NCI-H524 treated with DMSO at 0.1 percent for 48 hours (cell line): ENCODE measurements at regions not wholly inside any gene's neighbourhood (a gene's known extent, or its start where the extent isn't known, plus 50 kb on each side); places are given as distances from the start of the nearest gene placed in this dataset.
"Not testable (repeated sequence)": the region's sequence is repeated elsewhere in the genome, so short reads cannot be mapped to it uniquely, and the experiment has no call there.

Experiments used
- DNase-seq: peaks from one replicate; lab custom pipeline; 2025; lab: John Stamatoyannopoulos, UW

GRCh38 chr13:53281677-53282076, 253.1 kb downstream of the OLFM4 start:
- no peak for DNase-seq

- no peak for DNase-seq
Measured at GRCh38 chr13:53285896-53286430, 257.4 kb downstream of the OLFM4 start.

- no peak for DNase-seq
Measured at GRCh38 chr13:53298396-53298795, 269.8 kb downstream of the OLFM4 start.

DNA sequence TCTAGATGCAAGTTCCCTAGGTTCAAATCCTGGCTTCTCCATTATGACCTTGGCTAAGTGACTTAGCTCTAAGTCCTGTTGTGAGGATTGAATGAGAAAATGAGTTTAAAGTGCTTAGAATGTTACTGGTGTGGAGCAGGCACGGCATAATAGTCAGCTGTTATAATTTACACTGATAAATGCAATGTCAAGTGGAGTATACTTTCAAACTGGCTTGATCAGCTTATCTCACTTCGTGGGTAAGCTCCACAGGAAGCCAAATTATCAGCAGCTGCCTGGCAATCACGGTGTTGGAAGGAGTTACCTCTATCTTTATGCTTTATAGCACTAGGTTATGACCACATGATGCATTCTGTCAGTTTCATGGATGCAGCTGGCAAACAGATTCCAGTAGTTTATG, 272.8 kb downstream of the OLFM4 start:
- DNase-seq, result no peak

- not testable (repeated sequence) for DNase-seq
Measured at GRCh38 chr13:53305419-53305818, 276.8 kb downstream of the OLFM4 start.

DNA sequence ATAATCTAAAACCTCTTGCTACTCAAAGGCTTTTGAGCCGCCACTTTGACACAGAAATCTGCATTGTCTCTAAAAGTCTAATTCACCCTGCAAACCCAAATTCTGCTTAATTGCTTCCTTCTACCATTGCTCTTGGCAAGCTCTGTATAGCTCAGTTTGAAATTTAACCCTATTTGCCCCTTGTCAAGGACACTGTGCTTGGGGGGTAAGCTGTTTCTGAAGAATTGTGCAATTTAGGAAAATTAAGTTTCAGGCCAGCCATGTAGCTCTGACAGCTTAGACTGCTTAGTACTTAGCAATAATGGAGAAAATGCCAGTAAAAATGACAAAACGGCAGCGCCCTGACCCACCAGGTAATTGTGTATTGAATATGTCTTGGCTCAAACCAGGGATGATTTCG, 282.2 kb downstream of the OLFM4 start:
- no peak for DNase-seq

- peak; percentile 77 for DNase-seq
Measured at GRCh38 chr13:53311561-53311960, 282.9 kb downstream of the OLFM4 start.

- no peak for DNase-seq
Measured at GRCh38 chr13:53321296-53321801, 292.7 kb downstream of the OLFM4 start.

GRCh38 chr13:53324656-53325055, 296.0 kb downstream of the OLFM4 start:
- DNase-seq, result no peak

- DNase-seq, result no peak
Measured at GRCh38 chr13:53326716-53327115, 298.1 kb downstream of the OLFM4 start.

DNA sequence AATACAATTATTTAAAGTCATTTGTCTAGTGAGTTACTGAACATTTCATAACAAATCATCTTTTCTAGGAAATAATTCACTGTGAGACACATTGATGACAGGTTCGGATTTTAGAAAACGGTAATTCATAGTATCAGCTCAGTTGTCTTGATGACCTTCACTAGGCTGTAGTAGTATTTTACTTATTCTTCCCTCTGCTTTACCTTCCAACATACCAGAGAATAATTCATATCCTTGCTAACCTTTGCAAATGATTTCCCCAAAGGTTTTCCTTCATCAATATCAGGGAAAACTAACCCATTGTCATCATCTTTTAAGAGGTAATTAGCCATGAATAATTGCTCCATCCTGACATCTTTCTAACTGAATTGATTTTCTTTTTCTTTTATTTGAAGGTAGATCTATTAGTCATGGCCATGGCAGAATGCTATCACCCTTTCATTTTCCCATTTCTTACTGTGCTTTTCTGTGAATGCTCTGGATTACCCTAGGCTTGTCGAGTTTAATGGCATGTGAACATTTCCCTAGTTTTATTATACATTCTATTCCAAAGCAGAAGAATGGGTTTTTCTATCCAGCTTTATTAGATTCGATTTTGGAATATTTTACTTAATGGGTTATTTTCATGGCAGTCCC, 299.2 kb downstream of the OLFM4 start:
- no peak for DNase-seq

GRCh38 chr13:53336441-53337160, 308.0 kb downstream of the OLFM4 start:
- no peak for DNase-seq

DNA sequence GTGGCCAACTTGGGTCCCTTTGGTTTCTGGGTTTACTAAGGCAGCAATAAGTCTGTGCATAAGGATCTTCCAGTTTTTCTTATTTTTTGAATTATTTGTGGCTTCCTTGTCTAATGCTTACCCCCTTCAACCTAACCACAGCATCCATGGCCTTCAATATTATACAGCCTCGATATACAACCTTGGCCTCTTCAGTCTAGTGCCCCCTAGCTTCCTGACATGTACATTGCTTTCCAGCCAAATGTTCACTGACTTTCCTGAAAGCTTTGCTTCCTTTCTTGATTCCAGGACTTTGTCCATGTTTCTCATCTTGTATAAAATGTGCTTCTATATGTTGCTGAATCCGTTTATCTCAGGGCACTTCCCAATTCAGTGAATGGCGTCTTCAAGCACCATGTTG, 310.1 kb downstream of the OLFM4 start:
- no peak for DNase-seq

DNA sequence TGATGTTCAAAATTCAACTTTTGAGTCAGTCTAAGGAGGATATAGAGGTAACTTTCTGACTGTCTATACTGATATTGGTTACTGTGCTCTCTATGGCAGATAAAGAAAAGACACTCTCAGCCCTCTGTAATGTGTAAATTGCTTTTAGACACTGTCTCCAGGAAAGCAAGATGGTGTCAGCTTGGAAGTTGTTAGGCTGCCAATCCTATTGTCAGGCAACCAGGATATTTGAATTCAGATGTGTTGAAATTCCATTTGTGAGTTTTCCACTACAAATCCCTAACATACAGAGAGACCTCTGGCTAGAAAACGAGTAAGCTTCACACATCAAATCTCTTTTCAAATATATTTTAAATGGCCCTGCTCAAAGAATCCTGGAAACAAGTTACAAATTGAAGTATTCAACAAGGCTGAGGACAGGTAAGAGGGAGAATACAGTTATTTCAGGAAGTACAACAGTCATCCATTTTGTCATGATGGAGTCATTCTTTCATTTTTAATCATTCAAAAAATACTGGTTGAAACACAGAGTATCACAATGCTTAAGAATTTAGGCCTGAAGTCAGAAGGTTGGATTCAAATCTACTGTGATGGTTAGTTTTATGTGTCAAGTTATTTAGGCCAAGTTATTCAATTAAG, 312.0 kb downstream of the OLFM4 start:
- no peak for DNase-seq

- no peak for DNase-seq
Measured at GRCh38 chr13:53341144-53341510, 312.5 kb downstream of the OLFM4 start.

DNA sequence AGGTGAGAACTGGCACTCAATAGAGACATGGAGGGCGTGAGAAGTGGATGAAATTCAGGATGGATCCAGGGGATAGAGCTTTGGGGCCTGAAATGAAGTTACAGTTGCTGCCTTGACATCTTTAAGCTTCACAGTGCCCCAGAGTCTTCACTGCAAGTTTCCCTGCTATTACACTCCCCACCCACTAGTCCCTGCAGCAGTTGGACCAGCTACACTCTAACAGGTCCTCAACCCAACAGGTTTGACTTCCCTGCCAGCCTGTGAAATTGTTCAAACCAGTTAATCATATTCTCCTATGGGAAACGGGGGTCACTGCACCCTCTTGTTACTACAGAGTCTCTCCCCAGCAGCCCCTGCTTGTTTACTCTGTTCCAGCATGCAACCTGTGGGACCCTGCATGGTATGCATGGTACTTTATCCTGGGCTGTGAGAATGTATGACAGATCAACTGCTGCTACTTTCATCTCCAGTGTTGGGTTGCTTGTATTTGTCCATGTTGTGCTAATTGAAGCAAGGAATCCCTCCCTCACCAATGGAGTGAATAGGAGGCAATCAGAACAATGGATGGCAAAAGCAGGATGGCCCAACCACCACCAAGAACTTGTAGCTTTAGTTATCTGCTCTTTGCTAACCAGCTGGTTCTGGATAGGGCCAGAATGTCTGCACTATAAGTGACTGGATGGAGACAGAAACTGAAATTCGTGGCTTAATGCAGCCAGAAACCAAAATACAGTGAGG, 314.2 kb downstream of the OLFM4 start:
- DNase-seq, result no peak

GRCh38 chr13:53343361-53343744, 314.7 kb downstream of the OLFM4 start:
- no peak for DNase-seq

GRCh38 chr13:53351021-53351420, 322.4 kb downstream of the OLFM4 start:
- no peak for DNase-seq

DNA sequence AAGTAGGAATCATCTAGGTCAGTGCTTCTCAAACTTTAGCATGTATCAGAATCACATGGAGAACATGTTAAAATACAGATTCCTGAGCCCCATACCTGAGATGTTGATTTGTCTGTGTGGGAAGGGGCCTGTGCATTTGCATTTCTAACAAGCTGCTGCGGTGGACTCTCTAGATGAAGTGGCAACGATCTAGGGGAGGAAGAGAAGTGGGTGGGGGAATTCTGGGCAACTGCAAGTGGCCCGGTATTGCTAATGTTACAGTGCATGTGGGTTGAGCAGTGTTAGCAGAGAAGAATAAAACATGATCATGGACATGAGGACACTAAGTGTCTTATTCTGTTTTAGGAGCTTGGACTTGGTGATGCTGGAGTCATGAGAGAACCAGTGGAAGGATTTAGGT, 329.0 kb downstream of the OLFM4 start:
- no peak for DNase-seq

DNA sequence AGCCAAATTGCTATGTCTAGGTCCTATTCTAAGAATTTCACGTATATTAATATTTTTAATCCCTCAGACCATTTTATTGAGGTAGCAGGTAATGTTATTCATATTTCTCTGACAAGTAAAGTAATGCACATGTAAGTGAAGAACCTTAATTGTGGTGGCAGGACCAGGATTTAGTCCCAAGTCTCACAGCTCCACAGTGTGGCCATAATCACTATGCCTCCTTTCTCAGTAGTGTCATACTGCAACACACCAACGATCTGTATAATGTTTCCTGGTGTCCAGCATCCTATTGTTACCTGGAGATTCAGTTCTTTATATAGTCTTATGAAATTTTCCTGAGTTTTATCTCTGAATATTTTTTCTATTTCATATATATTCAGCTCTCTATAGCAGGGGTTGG, 340.3 kb downstream of the OLFM4 start:
- DNase-seq, result no peak

- DNase-seq, result no peak
Measured at GRCh38 chr13:53379485-53379884, 350.9 kb downstream of the OLFM4 start.

DNA sequence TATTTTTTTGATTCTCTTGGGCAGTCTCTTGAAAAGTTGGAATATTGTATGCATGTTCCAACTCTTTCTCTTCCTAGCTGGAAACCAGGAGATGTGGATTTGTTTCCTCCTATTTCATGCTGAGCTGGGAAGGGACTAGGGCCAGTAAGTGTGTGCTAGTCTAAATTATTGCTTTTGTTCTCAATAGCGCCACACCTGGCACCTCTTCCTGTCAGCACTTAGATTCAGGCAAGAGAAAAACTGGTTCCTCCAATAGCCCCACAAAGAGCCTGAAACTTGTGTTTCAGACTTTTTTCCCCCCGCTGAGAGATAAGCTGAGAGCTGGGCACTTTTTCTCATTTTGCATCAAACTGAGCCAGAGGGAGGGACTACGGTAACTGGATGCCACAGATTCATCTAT, 353.4 kb downstream of the OLFM4 start:
- DNase-seq, result no peak
